HepG2 (cell line): ENCODE measurements at regions not wholly inside any gene's neighbourhood (a gene's known extent, or its start where the extent isn't known, plus 50 kb on each side); places are given as distances from the start of the nearest gene placed in this dataset.

ENCODE experiments used
- DNMT1 ChIP-seq: sonication (generic); formaldehyde crosslinking; IDR thresholded peaks from 2 replicates; pipeline ENCODE4 v1.5.1; 2020; ENCODE audit warnings: mild to moderate bottlenecking, missing genetic modification reagents
- FOXJ3 ChIP-seq: sonication (generic); formaldehyde crosslinking; IDR thresholded peaks from 2 replicates; pipeline ENCODE4 v1.4.0; 2020; ENCODE audit warnings: missing genetic modification reagents, mild to moderate bottlenecking, borderline replicate concordance
- GATA4 ChIP-seq: sonication (generic); IDR thresholded peaks from 2 replicates; pipeline ENCODE4 v1.6.1; 2016; ENCODE audit warnings: antibody characterized with exemption, low read depth, borderline replicate concordance
- HMG20B ChIP-seq: conservative IDR thresholded peaks from 2 replicates; pipeline ENCODE4 v1.6.1; 2016; ENCODE audit warnings: missing genetic modification reagents, missing compliant biosample characterization
- MAX ChIP-seq: IDR thresholded peaks from 2 replicates; pipeline ENCODE4 v1.6.1; 2012; ENCODE audit warnings: inconsistent platforms
- SNAPC2 ChIP-seq: sonication (generic); formaldehyde crosslinking; IDR thresholded peaks from 2 replicates; pipeline ENCODE4 v1.8.1; 2022; ENCODE audit warnings: mild to moderate bottlenecking, missing genetic modification reagents
- TAF1 ChIP-seq: sonication (generic); formaldehyde crosslinking; IDR thresholded peaks from 2 replicates; pipeline ENCODE4 v1.4.0; 2020; ENCODE audit warnings: missing genetic modification reagents
- TEAD2 ChIP-seq: sonication (generic); formaldehyde crosslinking; IDR thresholded peaks from 2 replicates; pipeline ENCODE4 v1.9.0; 2021; ENCODE audit warnings: missing genetic modification reagents
- TEAD3 ChIP-seq: optimal IDR thresholded peaks from 2 replicates; pipeline ENCODE3; 2016; ENCODE audit warnings: borderline replicate concordance
- XRCC5 ChIP-seq: fragments of 200-400 bp; formaldehyde crosslinking; optimal IDR thresholded peaks from 2 replicates; pipeline ENCODE3; 2017; ENCODE audit warnings: mild to moderate bottlenecking, low read length
- ZBTB46 ChIP-seq: sonication (generic); formaldehyde crosslinking; IDR thresholded peaks from 2 replicates; pipeline ENCODE4 v1.4.0; 2020; ENCODE audit warnings: mild to moderate bottlenecking, missing genetic modification reagents, borderline replicate concordance
- ZNF574 ChIP-seq: sonication (generic); formaldehyde crosslinking; IDR thresholded peaks from 2 replicates; pipeline ENCODE4 v1.4.0; 2020; ENCODE audit warnings: missing genetic modification reagents
- TF ChIP-seq, protein P1 (sequence below): sonication (generic); formaldehyde crosslinking; IDR thresholded peaks from one replicate; pipeline ENCODE4 v1.5.1; 2020; ENCODE audit warnings: mild to moderate bottlenecking, missing genetic modification reagents; ENCODE audit errors: not compliant biosample characterization
- TF ChIP-seq, protein P2 (sequence below): sonication (generic); formaldehyde crosslinking; IDR thresholded peaks from 2 replicates; pipeline ENCODE4 v1.5.0; 2020; ENCODE audit warnings: missing genetic modification reagents

- peak; percentile 77; the same call in 1 of the 2 replicates for TF ChIP-seq MAX
- TF ChIP-seq, protein P1, sequence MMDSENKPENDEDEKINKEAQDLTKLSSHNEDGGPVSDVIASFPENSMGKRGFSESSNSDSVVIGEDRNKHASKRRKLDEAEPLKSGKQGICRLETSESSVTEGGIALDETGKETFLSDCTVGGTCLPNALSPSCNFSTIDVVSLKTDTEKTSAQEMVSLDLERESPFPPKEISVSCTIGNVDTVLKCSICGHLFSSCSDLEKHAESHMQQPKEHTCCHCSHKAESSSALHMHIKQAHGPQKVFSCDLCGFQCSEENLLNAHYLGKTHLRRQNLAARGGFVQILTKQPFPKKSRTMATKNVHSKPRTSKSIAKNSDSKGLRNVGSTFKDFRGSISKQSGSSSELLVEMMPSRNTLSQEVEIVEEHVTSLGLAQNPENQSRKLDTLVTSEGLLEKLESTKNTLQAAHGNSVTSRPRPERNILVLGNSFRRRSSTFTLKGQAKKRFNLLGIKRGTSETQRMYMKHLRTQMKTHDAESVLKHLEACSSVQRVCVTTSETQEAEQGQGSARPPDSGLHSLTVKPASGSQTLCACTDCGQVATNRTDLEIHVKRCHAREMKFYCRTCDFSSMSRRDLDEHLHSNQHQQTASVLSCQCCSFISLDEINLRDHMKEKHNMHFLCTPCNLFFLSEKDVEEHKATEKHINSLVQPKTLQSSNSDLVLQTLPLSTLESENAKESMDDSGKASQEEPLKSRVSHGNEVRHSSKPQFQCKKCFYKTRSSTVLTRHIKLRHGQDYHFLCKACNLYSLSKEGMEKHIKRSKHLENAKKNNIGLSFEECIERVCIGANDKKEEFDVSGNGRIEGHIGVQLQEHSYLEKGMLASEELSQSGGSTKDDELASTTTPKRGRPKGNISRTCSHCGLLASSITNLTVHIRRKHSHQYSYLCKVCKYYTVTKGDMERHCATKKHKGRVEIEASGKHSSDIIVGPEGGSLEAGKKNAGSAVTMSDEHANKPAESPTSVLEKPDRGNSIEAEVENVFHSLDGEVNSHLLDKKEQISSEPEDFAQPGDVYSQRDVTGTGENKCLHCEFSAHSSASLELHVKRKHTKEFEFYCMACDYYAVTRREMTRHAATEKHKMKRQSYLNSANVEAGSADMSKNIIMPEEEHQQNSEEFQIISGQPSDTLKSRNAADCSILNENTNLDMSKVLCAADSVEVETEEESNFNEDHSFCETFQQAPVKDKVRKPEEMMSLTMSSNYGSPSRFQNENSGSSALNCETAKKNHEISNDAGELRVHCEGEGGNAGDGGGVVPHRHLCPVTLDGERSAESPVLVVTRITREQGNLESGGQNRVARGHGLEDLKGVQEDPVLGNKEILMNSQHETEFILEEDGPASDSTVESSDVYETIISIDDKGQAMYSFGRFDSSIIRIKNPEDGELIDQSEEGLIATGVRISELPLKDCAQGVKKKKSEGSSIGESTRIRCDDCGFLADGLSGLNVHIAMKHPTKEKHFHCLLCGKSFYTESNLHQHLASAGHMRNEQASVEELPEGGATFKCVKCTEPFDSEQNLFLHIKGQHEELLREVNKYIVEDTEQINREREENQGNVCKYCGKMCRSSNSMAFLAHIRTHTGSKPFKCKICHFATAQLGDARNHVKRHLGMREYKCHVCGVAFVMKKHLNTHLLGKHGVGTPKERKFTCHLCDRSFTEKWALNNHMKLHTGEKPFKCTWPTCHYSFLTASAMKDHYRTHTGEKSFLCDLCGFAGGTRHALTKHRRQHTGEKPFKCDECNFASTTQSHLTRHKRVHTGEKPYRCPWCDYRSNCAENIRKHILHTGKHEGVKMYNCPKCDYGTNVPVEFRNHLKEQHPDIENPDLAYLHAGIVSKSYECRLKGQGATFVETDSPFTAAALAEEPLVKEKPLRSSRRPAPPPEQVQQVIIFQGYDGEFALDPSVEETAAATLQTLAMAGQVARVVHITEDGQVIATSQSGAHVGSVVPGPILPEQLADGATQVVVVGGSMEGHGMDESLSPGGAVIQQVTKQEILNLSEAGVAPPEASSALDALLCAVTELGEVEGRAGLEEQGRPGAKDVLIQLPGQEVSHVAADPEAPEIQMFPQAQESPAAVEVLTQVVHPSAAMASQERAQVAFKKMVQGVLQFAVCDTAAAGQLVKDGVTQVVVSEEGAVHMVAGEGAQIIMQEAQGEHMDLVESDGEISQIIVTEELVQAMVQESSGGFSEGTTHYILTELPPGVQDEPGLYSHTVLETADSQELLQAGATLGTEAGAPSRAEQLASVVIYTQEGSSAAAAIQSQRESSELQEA (CRISPR knock-in tag) = no peak
- TF ChIP-seq GATA4 = peak; percentile 91
- TF ChIP-seq SNAPC2 = no peak
- TF ChIP-seq DNMT1 (CRISPR knock-in tag) = no peak
- TF ChIP-seq, protein P2, sequence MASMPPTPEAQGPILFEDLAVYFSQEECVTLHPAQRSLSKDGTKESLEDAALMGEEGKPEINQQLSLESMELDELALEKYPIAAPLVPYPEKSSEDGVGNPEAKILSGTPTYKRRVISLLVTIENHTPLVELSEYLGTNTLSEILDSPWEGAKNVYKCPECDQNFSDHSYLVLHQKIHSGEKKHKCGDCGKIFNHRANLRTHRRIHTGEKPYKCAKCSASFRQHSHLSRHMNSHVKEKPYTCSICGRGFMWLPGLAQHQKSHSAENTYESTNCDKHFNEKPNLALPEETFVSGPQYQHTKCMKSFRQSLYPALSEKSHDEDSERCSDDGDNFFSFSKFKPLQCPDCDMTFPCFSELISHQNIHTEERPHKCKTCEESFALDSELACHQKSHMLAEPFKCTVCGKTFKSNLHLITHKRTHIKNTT (CRISPR knock-in tag) = no peak
- no peak for TF ChIP-seq TEAD3
- no peak for TF ChIP-seq TEAD2 (CRISPR knock-in tag)
- TF ChIP-seq HMG20B (CRISPR knock-in tag) = peak; percentile 81; the same call in 1 of the 2 replicates
- peak; percentile 36 for TF ChIP-seq XRCC5
- peak; percentile 69 for TF ChIP-seq ZNF574 (CRISPR knock-in tag)
- TF ChIP-seq ZBTB46 = no peak
- TF ChIP-seq FOXJ3 (CRISPR knock-in tag) = peak; percentile 95
- no peak for TF ChIP-seq TAF1 (CRISPR knock-in tag)
Measured at GRCh38 chr9:134258828-134259546, 67.3 kb upstream of the RXRA start (continued).
